ENCODE measurements at regions not wholly inside any gene's neighbourhood (a gene's known extent, or its start where the extent isn't known, plus 50 kb on each side); places are given as distances from the start of the nearest gene placed in this dataset.

DNA sequence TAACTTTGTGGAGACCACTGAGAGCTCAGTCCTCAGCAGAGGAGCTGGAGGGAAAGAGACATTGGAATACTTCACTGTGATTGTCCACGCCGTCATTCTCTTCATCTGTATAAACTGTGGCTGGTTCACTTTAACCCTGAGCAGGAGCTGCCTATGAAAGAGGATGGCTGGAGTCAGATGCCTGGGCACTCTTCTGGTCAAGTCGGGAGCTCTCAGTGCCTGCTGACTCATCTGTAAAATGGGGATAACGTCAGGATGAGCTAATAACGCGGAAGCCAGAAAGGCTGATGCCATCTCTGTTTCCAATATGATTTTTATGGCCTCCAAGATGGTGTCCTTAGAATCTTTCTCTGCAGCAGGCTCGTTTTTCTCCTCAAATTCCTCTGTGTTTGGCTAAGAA is 51.6 kb upstream of the MRPS22 start:
- ATAC-seq (no peak), DNase-seq (no peak)
- no peaks in the 10 kb centered on the region for H3K9me3 ChIP-seq
- H3K36me3 ChIP-seq (replicated peaks in 1 of 2; ENCODE audit: insufficient read depth in 1 of 2, low read depth in 2 of 2) = no peaks in the 10 kb centered on the region
- TF ChIP-seq, protein P1, sequence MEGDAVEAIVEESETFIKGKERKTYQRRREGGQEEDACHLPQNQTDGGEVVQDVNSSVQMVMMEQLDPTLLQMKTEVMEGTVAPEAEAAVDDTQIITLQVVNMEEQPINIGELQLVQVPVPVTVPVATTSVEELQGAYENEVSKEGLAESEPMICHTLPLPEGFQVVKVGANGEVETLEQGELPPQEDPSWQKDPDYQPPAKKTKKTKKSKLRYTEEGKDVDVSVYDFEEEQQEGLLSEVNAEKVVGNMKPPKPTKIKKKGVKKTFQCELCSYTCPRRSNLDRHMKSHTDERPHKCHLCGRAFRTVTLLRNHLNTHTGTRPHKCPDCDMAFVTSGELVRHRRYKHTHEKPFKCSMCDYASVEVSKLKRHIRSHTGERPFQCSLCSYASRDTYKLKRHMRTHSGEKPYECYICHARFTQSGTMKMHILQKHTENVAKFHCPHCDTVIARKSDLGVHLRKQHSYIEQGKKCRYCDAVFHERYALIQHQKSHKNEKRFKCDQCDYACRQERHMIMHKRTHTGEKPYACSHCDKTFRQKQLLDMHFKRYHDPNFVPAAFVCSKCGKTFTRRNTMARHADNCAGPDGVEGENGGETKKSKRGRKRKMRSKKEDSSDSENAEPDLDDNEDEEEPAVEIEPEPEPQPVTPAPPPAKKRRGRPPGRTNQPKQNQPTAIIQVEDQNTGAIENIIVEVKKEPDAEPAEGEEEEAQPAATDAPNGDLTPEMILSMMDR (IDR thresholded peaks at IDR 0.05) = no peak
- TF ChIP-seq POLR2A (IDR thresholded peaks at IDR 0.05) = no peak
- H3K27me3 ChIP-seq = no peaks in the 10 kb centered on the region
- intact Hi-C loops (cut with DNase I) = no loop called here
- 80 to 85% methylated on average over 7 of the region's 7 CpGs for WGBS, 2 donors
- no peak overlapping the region for H3K4me3 ChIP-seq
- peak overlapping the region in 1 of 4 donors; percentile 62 for H3K27ac ChIP-seq
- H3K4me1 ChIP-seq = peaks cover 52% of the 10 kb centered on the region

DNA sequence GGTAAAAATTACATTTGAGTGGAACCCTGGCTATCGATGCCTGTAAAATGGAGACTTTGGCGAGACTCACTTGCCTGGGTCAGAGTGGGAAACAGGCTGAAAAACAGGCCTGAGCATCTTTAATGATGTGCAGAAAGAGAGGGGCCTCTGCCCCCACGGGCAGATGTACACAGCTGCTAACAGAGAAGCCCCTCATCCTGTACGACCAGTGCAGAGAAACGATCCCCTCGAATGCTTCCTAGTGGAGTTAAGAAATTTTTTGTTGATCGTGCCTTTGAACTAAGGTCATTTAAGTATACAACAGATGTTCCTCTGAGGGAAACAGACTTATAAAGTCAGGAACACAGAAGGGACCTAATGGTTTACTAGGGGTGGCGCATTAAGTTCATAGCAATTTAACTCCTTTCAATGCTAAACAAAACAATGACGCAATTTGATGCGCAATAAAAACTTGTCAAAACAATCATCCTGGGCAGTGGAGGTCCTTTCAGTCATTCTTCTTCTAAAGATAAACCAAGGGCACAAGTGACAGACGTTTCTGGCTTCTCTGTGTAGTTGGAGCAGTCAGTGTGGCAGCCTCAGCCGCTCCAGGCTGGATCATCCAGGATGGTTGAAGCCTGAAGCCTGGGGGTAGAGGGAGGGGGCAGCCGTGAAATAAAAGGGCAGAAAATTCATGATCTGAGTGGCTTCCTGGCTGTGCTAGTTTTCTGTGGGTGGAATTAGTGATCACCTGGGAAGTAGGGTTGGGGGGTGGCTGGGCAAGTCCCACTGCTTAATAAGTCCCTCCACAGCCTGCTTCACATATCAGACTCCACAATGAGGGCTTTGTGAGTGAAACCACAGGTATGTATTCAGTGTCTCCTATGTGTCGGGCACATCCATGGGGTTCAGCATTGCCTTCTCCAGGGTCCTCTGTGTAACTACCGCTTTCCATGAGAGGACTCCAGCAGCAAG is 50.8 kb upstream of the MRPS22 start:
- peaks cover 56% of the 10 kb centered on the region for H3K4me1 ChIP-seq
- intact Hi-C loops (cut with DNase I) = no loop called here
- no peaks in the 10 kb centered on the region for H3K27me3 ChIP-seq
- ATAC-seq = peak; percentile 23
- DNase-seq = peak in 2 of 4 donors; percentile 8 to 26
- no peaks in the 10 kb centered on the region for H3K9me3 ChIP-seq
- no peak overlapping the region for H3K4me3 ChIP-seq
- WGBS, 2 donors = 66 to 67% methylated on average over 15 of the region's 15 CpGs
- TF ChIP-seq POLR2A (IDR thresholded peaks at IDR 0.05) = no peak
- TF ChIP-seq, protein P1 (IDR thresholded peaks at IDR 0.05) = no peak
- peak overlapping the region in 3 of 4 donors; percentile 31 to 62 (median 55) for H3K27ac ChIP-seq
- no peaks in the 10 kb centered on the region for H3K36me3 ChIP-seq (replicated peaks in 1 of 2; ENCODE audit: insufficient read depth in 1 of 2, low read depth in 2 of 2)

DNA sequence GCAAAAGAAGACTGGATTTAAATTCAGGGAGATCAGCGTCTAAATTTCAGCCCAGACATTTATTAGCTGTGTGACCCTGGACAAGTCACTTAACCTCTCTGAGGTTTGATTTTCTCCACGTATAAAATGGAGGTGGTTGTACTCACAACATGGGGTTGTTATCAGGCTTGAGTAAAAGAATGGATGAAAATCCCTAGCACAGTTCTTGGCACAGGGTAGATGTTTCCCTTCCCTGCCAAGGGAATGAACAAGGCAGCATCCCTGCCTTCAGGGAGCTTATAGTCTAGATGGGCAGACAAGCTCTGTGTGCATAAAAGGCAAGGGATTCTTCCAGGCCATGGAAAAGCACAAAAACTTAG is 50.2 kb upstream of the MRPS22 start:
- Histone ChIP-seq H3K4me3 (no peak overlapping the region), H3K36me3 (replicated peaks in 1 of 2; ENCODE audit: insufficient read depth in 1 of 2, low read depth in 2 of 2) (no peaks in the 10 kb centered on the region), H3K27ac (peak overlapping the region in 2 of 4 donors; percentile 31 to 62), H3K4me1 (peaks cover 56% of the 10 kb centered on the region), H3K27me3 (no peaks in the 10 kb centered on the region), H3K9me3 (no peaks in the 10 kb centered on the region)
- 77 to 94% methylated on average over 2 of the region's 2 CpGs for WGBS, 2 donors
- intact Hi-C loops (cut with DNase I) = no loop called here
- TF ChIP-seq, protein P1 (IDR thresholded peaks at IDR 0.05) = no peak
- no peak for TF ChIP-seq POLR2A (IDR thresholded peaks at IDR 0.05)
- no peak for ATAC-seq
- DNase-seq = no peak
